ENCODE measurements at regions not wholly inside any gene's neighbourhood (a gene's known extent, or its start where the extent isn't known, plus 50 kb on each side); places are given as distances from the start of the nearest gene placed in this dataset.

- peaks cover 43% of the 10 kb centered on the region for H3K27me3 Mint-ChIP-seq (ENCODE audit: low read depth)
- peaks cover 40% of the 10 kb centered on the region for H3K4me1 Mint-ChIP-seq
- no peak for DNase-seq (ENCODE audit: low read depth, low spot score)
- H3K27ac Mint-ChIP-seq (ENCODE audit: unreplicated experiment): no peak overlapping the region
- no peaks in the 10 kb centered on the region for H3K36me3 Mint-ChIP-seq (ENCODE audit: low read depth)
- no peaks in the 10 kb centered on the region for H3K9me3 Mint-ChIP-seq
- no peak overlapping the region for H3K4me3 Mint-ChIP-seq
- TF ChIP-seq, protein P1, sequence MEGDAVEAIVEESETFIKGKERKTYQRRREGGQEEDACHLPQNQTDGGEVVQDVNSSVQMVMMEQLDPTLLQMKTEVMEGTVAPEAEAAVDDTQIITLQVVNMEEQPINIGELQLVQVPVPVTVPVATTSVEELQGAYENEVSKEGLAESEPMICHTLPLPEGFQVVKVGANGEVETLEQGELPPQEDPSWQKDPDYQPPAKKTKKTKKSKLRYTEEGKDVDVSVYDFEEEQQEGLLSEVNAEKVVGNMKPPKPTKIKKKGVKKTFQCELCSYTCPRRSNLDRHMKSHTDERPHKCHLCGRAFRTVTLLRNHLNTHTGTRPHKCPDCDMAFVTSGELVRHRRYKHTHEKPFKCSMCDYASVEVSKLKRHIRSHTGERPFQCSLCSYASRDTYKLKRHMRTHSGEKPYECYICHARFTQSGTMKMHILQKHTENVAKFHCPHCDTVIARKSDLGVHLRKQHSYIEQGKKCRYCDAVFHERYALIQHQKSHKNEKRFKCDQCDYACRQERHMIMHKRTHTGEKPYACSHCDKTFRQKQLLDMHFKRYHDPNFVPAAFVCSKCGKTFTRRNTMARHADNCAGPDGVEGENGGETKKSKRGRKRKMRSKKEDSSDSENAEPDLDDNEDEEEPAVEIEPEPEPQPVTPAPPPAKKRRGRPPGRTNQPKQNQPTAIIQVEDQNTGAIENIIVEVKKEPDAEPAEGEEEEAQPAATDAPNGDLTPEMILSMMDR (conservative IDR thresholded peaks at IDR 0.05): no peak
These were observed 136.5 kb downstream of the TPRA1 start for GRCh38 chr3:127454051-127454450.

DNA sequence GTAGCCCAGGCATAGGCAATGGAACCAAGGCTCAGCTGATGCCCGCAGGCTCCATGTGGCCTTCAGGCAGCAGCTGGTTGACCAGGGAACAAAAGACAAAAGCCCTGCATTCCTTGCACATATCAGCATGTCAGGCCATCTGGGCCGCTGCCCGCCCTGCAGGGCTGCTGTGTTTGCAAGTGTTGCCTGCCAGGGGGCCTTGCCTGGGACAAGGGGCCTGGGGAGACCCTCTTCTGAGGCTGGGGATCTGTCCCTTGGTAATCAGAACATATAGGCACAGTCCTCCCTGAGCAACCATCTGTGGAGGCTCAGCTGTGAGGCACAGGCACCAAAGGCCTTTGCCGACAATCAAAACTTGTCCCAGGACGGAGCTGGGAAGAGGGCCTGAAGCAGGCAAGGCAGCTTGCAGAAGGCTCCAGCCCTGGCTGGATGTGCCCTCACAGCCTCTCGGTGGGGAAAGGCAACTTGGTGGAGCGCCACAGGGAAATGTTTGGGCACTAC, 138.2 kb downstream of the TPRA1 start:
- H3K4me3 Mint-ChIP-seq: no peak overlapping the region
- TF ChIP-seq, protein P1 (conservative IDR thresholded peaks at IDR 0.05): no peak
- H3K9me3 Mint-ChIP-seq: no peaks in the 10 kb centered on the region
- peaks cover 37% of the 10 kb centered on the region for H3K4me1 Mint-ChIP-seq
- H3K27me3 Mint-ChIP-seq (ENCODE audit: low read depth): peaks cover 27% of the 10 kb centered on the region
- H3K36me3 Mint-ChIP-seq (ENCODE audit: low read depth): no peaks in the 10 kb centered on the region
- no peak for DNase-seq (ENCODE audit: low read depth, low spot score)
- H3K27ac Mint-ChIP-seq (ENCODE audit: unreplicated experiment): peak overlapping the region; percentile 15

GRCh38 chr3:127451321-127451720, 139.2 kb downstream of the TPRA1 start:
- Mint-ChIP-seq H3K4me1 (peaks cover 34% of the 10 kb centered on the region), H3K9me3 (no peaks in the 10 kb centered on the region), H3K27me3 (ENCODE audit: low read depth) (peaks cover 17% of the 10 kb centered on the region), H3K27ac (ENCODE audit: unreplicated experiment) (no peak overlapping the region), H3K4me3 (no peak overlapping the region), H3K36me3 (ENCODE audit: low read depth) (no peaks in the 10 kb centered on the region)
- DNase-seq (ENCODE audit: low read depth, low spot score): no peak
- TF ChIP-seq, protein P1 (conservative IDR thresholded peaks at IDR 0.05): no peak

DNA sequence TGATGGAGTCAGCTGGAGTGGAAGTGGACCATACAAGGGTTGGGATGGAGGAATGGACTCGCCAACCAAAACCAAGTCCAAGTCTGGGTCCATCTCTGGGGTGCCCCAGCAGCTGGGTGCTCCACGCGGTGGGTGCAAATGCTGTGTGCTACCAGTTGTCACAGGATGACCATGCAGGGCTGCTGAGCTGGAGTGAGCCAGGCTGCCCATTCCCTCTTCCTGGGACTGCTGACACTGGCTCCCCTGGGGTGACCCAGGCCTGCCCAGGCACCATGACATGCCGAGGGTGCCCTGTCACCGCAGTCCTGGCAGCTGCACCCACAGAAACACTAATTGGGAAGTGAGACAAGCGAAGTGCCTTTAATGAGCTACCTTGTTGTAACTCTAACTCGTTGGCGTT, 140.2 kb downstream of the TPRA1 start:
- H3K27ac Mint-ChIP-seq (ENCODE audit: unreplicated experiment): no peak overlapping the region
- H3K27me3 Mint-ChIP-seq (ENCODE audit: low read depth): peaks cover 10% of the 10 kb centered on the region
- H3K36me3 Mint-ChIP-seq (ENCODE audit: low read depth): no peaks in the 10 kb centered on the region
- TF ChIP-seq, protein P1 (conservative IDR thresholded peaks at IDR 0.05): no peak
- H3K9me3 Mint-ChIP-seq: no peaks in the 10 kb centered on the region
- no peak overlapping the region for H3K4me3 Mint-ChIP-seq
- H3K4me1 Mint-ChIP-seq: peaks cover 29% of the 10 kb centered on the region
- DNase-seq (ENCODE audit: low read depth, low spot score): no peak

DNA sequence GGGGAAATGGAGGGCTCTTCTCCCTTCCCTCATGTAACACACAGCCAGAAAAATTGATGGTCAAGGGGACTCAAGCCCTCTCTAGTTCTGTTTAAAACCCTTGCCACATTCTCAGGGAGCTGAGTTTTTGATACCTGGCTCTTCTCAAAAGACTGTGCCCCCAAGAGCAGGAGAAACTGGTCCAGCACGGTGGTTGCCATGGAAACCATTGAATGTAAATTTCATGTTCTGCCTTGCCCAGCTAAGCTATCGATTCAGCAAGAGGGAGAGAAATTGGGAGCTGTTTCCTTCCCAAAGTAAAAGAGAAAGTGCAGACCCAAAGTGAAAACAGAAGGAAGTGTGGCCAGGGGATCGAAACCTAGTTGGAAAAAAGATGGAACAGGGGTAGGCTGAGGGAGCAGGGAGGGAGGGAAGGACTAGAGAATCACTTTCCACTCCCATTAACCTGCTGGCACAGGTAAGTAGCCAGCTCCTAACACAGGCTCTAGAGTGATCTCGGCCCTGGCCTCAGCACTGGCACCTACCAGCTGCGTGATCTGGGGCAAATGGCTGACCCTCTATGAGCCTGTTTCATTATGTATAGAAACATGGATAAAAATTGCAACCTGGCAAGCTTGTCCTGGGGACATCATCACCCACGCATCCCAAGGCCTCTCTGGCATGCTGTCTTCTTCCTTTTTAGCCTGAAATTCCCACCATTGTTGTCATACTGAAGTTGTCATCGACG, 140.9 kb downstream of the TPRA1 start:
- no peaks in the 10 kb centered on the region for H3K9me3 Mint-ChIP-seq
- peaks cover 4% of the 10 kb centered on the region for H3K27me3 Mint-ChIP-seq (ENCODE audit: low read depth)
- H3K4me1 Mint-ChIP-seq: peaks cover 22% of the 10 kb centered on the region
- TF ChIP-seq, protein P1 (conservative IDR thresholded peaks at IDR 0.05): no peak
- H3K27ac Mint-ChIP-seq (ENCODE audit: unreplicated experiment): no peak overlapping the region
- H3K4me3 Mint-ChIP-seq: no peak overlapping the region
- no peak for DNase-seq (ENCODE audit: low read depth, low spot score)
- no peaks in the 10 kb centered on the region for H3K36me3 Mint-ChIP-seq (ENCODE audit: low read depth)
